Smooth muscle cell (in vitro differentiated cells): ENCODE measurements at regions not wholly inside any gene's neighbourhood (a gene's known extent, or its start where the extent isn't known, plus 50 kb on each side); places are given as distances from the start of the nearest gene placed in this dataset.

Experiments
- DNase-seq: peaks from one replicate; lab custom pipeline; 2025; ENCODE audit not compliant: unreplicated experiment; lab: John Stamatoyannopoulos, UW
- H2AFZ ChIP-seq: fragments of 200-600 bp; sonication (generic); 2 replicates; pipeline ENCODE4 v1.6.0; 2016; ENCODE audit warnings: antibody characterized with exemption, low read depth, mild to moderate bottlenecking
- H3F3A ChIP-seq: fragments of 200-600 bp; sonication (generic); 2 replicates; pipeline ENCODE4 v1.6.0; 2017; ENCODE audit warnings: antibody characterized with exemption, low read depth
- H3K27ac ChIP-seq: fragments of 200-600 bp; sonication (generic); 2 replicates; pipeline ENCODE4 v1.5.1; 2016; ENCODE audit warnings: low read depth, mild to moderate bottlenecking
- H3K27me3 ChIP-seq: fragments of 200-600 bp; sonication (generic); 2 replicates; pipeline ENCODE4 v1.6.1; 2016; ENCODE audit warnings: low read depth, mild to moderate bottlenecking
- H3K36me3 ChIP-seq: fragments of 200-600 bp; sonication (generic); 2 replicates; pipeline ENCODE4 v1.5.1; 2016; ENCODE audit warnings: low read depth
- H3K4me1 ChIP-seq: fragments of 200-600 bp; sonication (generic); 2 replicates; pipeline ENCODE4 v1.5.1; 2016; ENCODE audit warnings: low read depth
- H3K4me2 ChIP-seq: fragments of 200-600 bp; sonication (generic); 2 replicates; pipeline ENCODE4 v1.6.0; 2016; ENCODE audit warnings: mild to moderate bottlenecking
- H3K4me3 ChIP-seq: fragments of 200-600 bp; sonication (generic); 2 replicates; pipeline ENCODE4 v1.5.1; 2016; ENCODE audit warnings: mild to moderate bottlenecking
- H3K79me2 ChIP-seq: fragments of 200-600 bp; sonication (generic); 2 replicates; pipeline ENCODE4 v1.6.0; 2016; ENCODE audit warnings: low read depth, mild to moderate bottlenecking
- H3K9ac ChIP-seq: fragments of 200-600 bp; sonication (generic); 2 replicates; pipeline ENCODE4 v1.6.0; 2016; ENCODE audit warnings: low read depth
- H3K9me3 ChIP-seq: fragments of 200-600 bp; sonication (generic); replicated peaks from 2 replicates; pipeline ENCODE4 v1.5.1; 2016; ENCODE audit warnings: low read depth
- H4K20me1 ChIP-seq: fragments of 200-600 bp; sonication (generic); 2 replicates; pipeline ENCODE4 v1.6.0; 2016; ENCODE audit warnings: low read depth
- CTCF ChIP-seq: fragments of 200-600 bp; sonication (generic); IDR thresholded peaks from 2 replicates; pipeline ENCODE4 v1.5.1; 2017; ENCODE audit warnings: borderline replicate concordance, mild to moderate bottlenecking, antibody characterized with exemption; ENCODE audit not compliant: insufficient read depth, poor library complexity, severe bottlenecking
- WGBS: methylation state at CpG from one replicate; pipeline ENCODE4 v1.1.7; 2016; ENCODE audit warnings: low lambda C conversion rate; 5-methylcytosine and 5-hydroxymethylcytosine counted together

GRCh38 chr6:30409184-30409583, 64.2 kb downstream of the RPP21 start:
- Histone ChIP-seq H3K9ac (no peak overlapping the region), H3K4me1 (no peaks in the 10 kb centered on the region), H2AFZ (no peak overlapping the region), H3K4me3 (no peak overlapping the region), H3K79me2 (no peaks in the 10 kb centered on the region), H3F3A (no peaks in the 10 kb centered on the region), H3K9me3 (no peaks in the 10 kb centered on the region), H3K36me3 (no peaks in the 10 kb centered on the region), H4K20me1 (no peaks in the 10 kb centered on the region), H3K4me2 (no peak overlapping the region), H3K27me3 (peaks cover 82% of the 10 kb centered on the region), H3K27ac (no peak overlapping the region)
- no peak for TF ChIP-seq CTCF
- 64% methylated on average over 2 of the region's 2 CpGs for WGBS
- DNase-seq = no peak

DNA sequence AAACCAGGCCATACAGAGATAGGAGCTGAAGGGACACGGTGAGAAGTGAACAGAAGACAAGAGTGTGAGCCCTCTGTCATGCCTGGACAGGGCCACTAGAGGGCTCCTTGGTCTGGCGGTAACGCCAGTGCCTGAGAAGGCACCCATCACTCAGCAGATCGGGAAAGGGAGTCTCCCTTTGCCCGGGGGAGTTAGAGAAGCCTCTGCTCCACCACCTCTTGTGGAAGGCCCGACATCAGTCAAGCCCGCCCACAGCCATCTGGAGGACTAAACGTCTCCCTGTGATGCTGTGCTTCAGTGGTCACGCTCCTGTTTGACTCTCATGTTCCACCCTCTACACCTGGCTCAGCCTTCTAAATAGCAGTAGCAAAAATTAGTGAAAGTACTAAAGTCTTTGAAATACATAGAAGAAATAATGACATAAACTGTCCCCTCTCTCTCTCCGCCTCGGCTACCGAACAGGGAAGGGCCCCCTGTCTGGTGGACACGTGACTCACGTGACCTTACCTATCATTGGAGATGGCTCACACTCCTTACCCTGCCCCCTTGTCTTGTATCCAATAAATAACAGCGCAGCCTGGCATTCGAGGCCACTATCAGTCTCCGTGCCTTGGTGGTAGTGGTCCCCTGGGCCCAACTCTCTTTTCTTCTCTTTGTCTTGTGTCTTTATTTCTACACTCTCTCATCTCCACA, 66.7 kb downstream of the RPP21 start:
- Histone ChIP-seq H3K9me3 (no peaks in the 10 kb centered on the region), H4K20me1 (no peaks in the 10 kb centered on the region), H3K27me3 (peaks cover 70% of the 10 kb centered on the region), H3K36me3 (no peaks in the 10 kb centered on the region), H3K4me2 (peak overlapping the region; percentile 38), H3K4me3 (no peak overlapping the region), H2AFZ (no peak overlapping the region), H3K9ac (no peak overlapping the region), H3F3A (no peaks in the 10 kb centered on the region), H3K79me2 (no peaks in the 10 kb centered on the region), H3K4me1 (no peaks in the 10 kb centered on the region), H3K27ac (no peak overlapping the region)
- no peak for DNase-seq
- 40% methylated on average over 17 of the region's 17 CpGs for WGBS
- peak; percentile 69 for TF ChIP-seq CTCF

- Histone ChIP-seq H2AFZ (no peak overlapping the region), H3K4me2 (no peak overlapping the region), H3K79me2 (no peaks in the 10 kb centered on the region), H3K9me3 (no peaks in the 10 kb centered on the region), H3K36me3 (no peaks in the 10 kb centered on the region), H3K27me3 (peaks cover 71% of the 10 kb centered on the region), H3F3A (no peaks in the 10 kb centered on the region), H3K4me1 (no peaks in the 10 kb centered on the region), H3K4me3 (no peak overlapping the region), H3K27ac (no peak overlapping the region), H4K20me1 (no peaks in the 10 kb centered on the region), H3K9ac (no peak overlapping the region)
- TF ChIP-seq CTCF = no peak
- WGBS = 87% methylated on average over 13 of the region's 13 CpGs
- no peak for DNase-seq
These were observed 70.9 kb upstream of the HLA-E start for GRCh38 chr6:30418448-30418847.

DNA sequence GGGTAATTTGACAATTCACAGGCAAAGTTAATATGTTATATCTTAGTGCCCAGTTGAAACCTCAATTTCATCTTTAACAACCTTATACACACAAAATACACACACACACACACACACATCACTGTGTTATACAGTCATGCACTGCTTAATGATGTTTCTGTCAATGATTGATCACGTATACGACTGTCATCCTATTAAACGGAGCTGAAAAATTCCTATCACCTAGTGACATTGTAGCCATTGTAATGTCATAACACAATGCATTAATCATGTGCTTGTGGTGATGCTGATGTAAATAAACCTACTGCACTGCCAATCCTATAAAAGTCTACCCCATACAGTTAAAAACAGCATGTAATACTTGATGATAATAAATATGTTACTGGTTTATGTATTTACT, 64.8 kb upstream of the HLA-E start:
- H3K4me3 ChIP-seq = no peak overlapping the region
- peaks cover 52% of the 10 kb centered on the region for H3K27me3 ChIP-seq
- 75% methylated on average over 3 of the region's 3 CpGs for WGBS
- no peak for TF ChIP-seq CTCF
- no peaks in the 10 kb centered on the region for H4K20me1 ChIP-seq
- no peak overlapping the region for H3K27ac ChIP-seq
- no peak overlapping the region for H2AFZ ChIP-seq
- no peaks in the 10 kb centered on the region for H3F3A ChIP-seq
- no peak overlapping the region for H3K4me2 ChIP-seq
- H3K9me3 ChIP-seq = no peaks in the 10 kb centered on the region
- H3K79me2 ChIP-seq = no peaks in the 10 kb centered on the region
- H3K36me3 ChIP-seq = no peaks in the 10 kb centered on the region
- no peak overlapping the region for H3K9ac ChIP-seq
- no peaks in the 10 kb centered on the region for H3K4me1 ChIP-seq
- no peak for DNase-seq
